OCI-LY1 (cell line): ENCODE measurements at regions not wholly inside any gene's neighbourhood (a gene's known extent, or its start where the extent isn't known, plus 50 kb on each side); places are given as distances from the start of the nearest gene placed in this dataset.

Experiments
- H2AFZ ChIP-seq: fragments of 200-600 bp; sonication (generic), shearing (Covaris generic); 2 replicates; pipeline ENCODE4 v1.6.0; 2014; ENCODE audit warnings: antibody characterized with exemption, mild to moderate bottlenecking, low read length
- H3F3A ChIP-seq: fragments of 200-600 bp; sonication (generic), shearing (Covaris generic); 2 replicates; pipeline ENCODE4 v1.6.0; 2014; ENCODE audit warnings: mild to moderate bottlenecking, antibody characterized with exemption, low read length, moderate library complexity; ENCODE audit not compliant: insufficient read depth
- H3K27ac ChIP-seq: fragments of 200-600 bp; sonication (generic); 2 replicates; pipeline ENCODE4 v1.5.1; 2014; ENCODE audit warnings: low read length, mixed run types, mild to moderate bottlenecking, low read depth; ENCODE audit not compliant: poor library complexity, severe bottlenecking
- H3K27me3 ChIP-seq: fragments of 200-600 bp; sonication (generic); 2 replicates; pipeline ENCODE4 v1.6.0; 2014; ENCODE audit warnings: antibody characterized with exemption, mild to moderate bottlenecking, low read length, moderate library complexity; ENCODE audit not compliant: insufficient read depth
- H3K36me3 ChIP-seq: fragments of 200-600 bp; sonication (generic); 2 replicates; pipeline ENCODE4 v1.6.1; 2014; ENCODE audit warnings: mild to moderate bottlenecking, antibody characterized with exemption, low read length, moderate library complexity, mixed read lengths; ENCODE audit not compliant: insufficient read depth
- H3K4me1 ChIP-seq: fragments of 200-600 bp; sonication (generic); 2 replicates; pipeline ENCODE4 v1.5.1; 2014; ENCODE audit warnings: mild to moderate bottlenecking, low read length, moderate library complexity; ENCODE audit not compliant: insufficient read depth, severe bottlenecking
- H3K4me2 ChIP-seq: fragments of 200-600 bp; sonication (generic), shearing (Covaris generic); 2 replicates; pipeline ENCODE4 v1.6.1; 2014; ENCODE audit warnings: low read length
- H3K4me3 ChIP-seq: fragments of 200-600 bp; sonication (generic); 2 replicates; pipeline ENCODE4 v1.5.1; 2014; ENCODE audit warnings: low read length, low read depth, mild to moderate bottlenecking, mixed read lengths; ENCODE audit not compliant: poor library complexity, severe bottlenecking
- H3K79me2 ChIP-seq: fragments of 200-600 bp; shearing (Covaris generic); 2 replicates; pipeline ENCODE4 v1.6.1; 2016; ENCODE audit warnings: mixed run types, low read length, mixed read lengths; ENCODE audit not compliant: insufficient read depth
- H3K9ac ChIP-seq: fragments of 200-600 bp; sonication (generic), shearing (Covaris generic); 2 replicates; pipeline ENCODE4 v1.6.1; 2014; ENCODE audit warnings: mild to moderate bottlenecking, low read length, mixed read lengths
- H3K9me2 ChIP-seq: fragments of 200-600 bp; sonication (generic), shearing (Covaris generic); 2 replicates; pipeline ENCODE4 v1.6.1; 2014; ENCODE audit warnings: low read depth, mild to moderate bottlenecking, low read length, mixed read lengths
- H3K9me3 ChIP-seq: fragments of 200-600 bp; shearing (Covaris generic); 2 replicates; pipeline ENCODE4 v1.6.1; 2014; ENCODE audit warnings: low read length, mixed read lengths
- H4K20me1 ChIP-seq: fragments of 200-600 bp; sonication (generic), shearing (Covaris generic); 2 replicates; pipeline ENCODE4 v1.6.0; 2016; ENCODE audit warnings: mild to moderate bottlenecking, low read length; ENCODE audit not compliant: insufficient read depth
- EZH2 ChIP-seq: fragments of 200-600 bp; sonication (generic), shearing (Covaris generic); IDR thresholded peaks from 2 replicates; pipeline ENCODE4 v1.8.0; 2017; ENCODE audit warnings: borderline replicate concordance, mixed run types, mild to moderate bottlenecking, antibody characterized with exemption, low read length, moderate library complexity, mixed read lengths
- TF ChIP-seq, protein P1 (sequence below): fragments of 200-600 bp; sonication (generic), shearing (Covaris generic); IDR thresholded peaks from 2 replicates; pipeline ENCODE4 v1.5.1; 2017; ENCODE audit warnings: mild to moderate bottlenecking, antibody characterized with exemption, low read length, moderate library complexity, mixed read lengths

DNA sequence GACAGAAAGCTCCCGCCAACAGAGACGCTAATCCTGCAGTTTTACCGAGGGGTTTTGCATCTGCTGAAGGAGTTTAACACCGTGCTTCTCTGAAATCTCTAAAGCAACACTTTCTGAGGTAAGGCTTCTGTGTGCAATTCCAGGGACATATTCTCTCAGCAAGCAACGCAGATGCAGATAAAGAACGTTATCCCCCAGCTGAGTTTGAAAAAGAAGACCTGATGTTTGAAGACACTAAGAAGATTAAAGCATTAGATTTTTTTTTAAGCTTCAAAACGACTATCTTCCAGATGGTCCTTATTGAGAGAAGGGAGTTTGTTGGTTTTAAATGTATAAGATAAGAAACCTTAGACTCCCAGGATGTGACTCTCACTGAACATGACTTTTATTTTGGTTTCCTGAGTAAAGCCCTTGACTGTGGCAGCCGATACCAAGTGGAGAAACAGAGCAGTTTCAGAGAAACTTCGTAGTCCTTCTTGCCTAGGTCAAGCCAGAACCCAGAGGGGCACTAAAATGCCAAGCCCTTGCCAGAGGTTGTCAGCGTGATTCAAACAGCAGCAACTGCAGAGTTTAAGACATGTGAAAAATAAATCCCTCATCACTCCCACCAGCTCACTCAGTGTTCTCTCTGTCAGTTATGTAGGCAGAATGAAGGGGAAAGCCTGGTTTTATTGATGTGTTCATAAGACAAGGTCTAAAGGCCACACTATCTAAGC, 353.3 kb upstream of the CNR1 start:
- Histone ChIP-seq H3K4me3 (no peak overlapping the region), H3K79me2 (no peaks in the 10 kb centered on the region), H3K36me3 (no peaks in the 10 kb centered on the region), H3K27ac (no peak overlapping the region), H4K20me1 (no peaks in the 10 kb centered on the region), H3K9me3 (no peaks in the 10 kb centered on the region), H3K9me2 (no peaks in the 10 kb centered on the region), H3F3A (no peaks in the 10 kb centered on the region), H3K27me3 (no peaks in the 10 kb centered on the region), H3K4me2 (no peak overlapping the region), H3K4me1 (no peaks in the 10 kb centered on the region), H3K9ac (no peak overlapping the region), H2AFZ (peak overlapping the region; percentile 86; the same call in 1 of the 2 replicates)
- TF ChIP-seq, protein P1, sequence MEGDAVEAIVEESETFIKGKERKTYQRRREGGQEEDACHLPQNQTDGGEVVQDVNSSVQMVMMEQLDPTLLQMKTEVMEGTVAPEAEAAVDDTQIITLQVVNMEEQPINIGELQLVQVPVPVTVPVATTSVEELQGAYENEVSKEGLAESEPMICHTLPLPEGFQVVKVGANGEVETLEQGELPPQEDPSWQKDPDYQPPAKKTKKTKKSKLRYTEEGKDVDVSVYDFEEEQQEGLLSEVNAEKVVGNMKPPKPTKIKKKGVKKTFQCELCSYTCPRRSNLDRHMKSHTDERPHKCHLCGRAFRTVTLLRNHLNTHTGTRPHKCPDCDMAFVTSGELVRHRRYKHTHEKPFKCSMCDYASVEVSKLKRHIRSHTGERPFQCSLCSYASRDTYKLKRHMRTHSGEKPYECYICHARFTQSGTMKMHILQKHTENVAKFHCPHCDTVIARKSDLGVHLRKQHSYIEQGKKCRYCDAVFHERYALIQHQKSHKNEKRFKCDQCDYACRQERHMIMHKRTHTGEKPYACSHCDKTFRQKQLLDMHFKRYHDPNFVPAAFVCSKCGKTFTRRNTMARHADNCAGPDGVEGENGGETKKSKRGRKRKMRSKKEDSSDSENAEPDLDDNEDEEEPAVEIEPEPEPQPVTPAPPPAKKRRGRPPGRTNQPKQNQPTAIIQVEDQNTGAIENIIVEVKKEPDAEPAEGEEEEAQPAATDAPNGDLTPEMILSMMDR: no peak
- no peak for TF ChIP-seq EZH2

DNA sequence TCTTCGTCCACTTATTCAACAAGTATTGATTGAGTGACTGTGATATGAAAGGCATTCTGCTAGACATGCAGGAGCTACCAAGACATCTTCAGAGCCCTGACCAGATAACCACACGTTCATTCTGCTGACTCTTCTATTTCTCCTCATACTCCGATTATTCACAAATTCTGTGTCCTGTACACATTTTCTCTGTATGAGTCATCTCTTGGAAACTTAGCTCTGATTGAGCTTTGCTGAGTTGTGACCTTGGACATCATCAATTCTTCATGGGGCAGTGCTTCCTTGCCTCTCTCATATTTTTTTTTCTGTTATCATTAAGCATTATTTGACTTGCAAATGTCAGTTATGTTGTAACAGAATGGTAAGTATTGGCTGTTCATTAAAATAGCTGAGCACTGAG, 351.6 kb upstream of the CNR1 start:
- no peak overlapping the region for H3K4me2 ChIP-seq
- no peaks in the 10 kb centered on the region for H3K27me3 ChIP-seq

DNA sequence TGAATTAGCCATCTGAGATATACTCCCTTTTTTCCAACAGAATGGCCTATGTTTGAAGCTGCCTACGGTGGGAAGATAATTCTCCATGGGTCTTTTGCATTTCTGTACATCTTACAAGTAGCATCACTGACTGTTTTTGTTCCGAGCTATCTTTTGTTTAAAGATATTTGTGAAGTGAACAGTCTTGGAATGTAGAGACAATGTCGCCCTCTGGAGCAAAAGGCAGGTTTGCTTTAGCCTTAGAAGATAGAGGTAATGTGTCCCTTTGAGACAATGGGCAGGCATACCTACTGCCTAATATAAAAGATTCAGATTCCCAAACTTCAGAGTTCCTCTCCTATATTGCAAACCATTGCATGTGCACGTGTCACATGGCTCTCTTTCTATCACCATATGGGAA, 347.8 kb upstream of the CNR1 start:
- H3K4me3 ChIP-seq: no peak overlapping the region
- H3K9ac ChIP-seq: no peak overlapping the region
- H3K9me2 ChIP-seq: no peaks in the 10 kb centered on the region
- no peaks in the 10 kb centered on the region for H3K4me1 ChIP-seq
- H4K20me1 ChIP-seq: no peaks in the 10 kb centered on the region
- no peaks in the 10 kb centered on the region for H3F3A ChIP-seq
- H3K27me3 ChIP-seq: no peaks in the 10 kb centered on the region
- no peaks in the 10 kb centered on the region for H3K9me3 ChIP-seq
- H3K79me2 ChIP-seq: no peaks in the 10 kb centered on the region
- no peak overlapping the region for H2AFZ ChIP-seq
- H3K27ac ChIP-seq: no peak overlapping the region
- H3K4me2 ChIP-seq: no peak overlapping the region
- TF ChIP-seq EZH2: no peak
- TF ChIP-seq, protein P1: peak; percentile 17; the same call in 1 of the 2 replicates
- H3K36me3 ChIP-seq: no peaks in the 10 kb centered on the region

More for the DNA sequence above, 351.6 kb upstream of the CNR1 start:
- H3F3A ChIP-seq: no peaks in the 10 kb centered on the region
- no peak overlapping the region for H2AFZ ChIP-seq
- TF ChIP-seq, protein P1: no peak
- TF ChIP-seq EZH2: no peak
- no peak overlapping the region for H3K9ac ChIP-seq
- no peaks in the 10 kb centered on the region for H4K20me1 ChIP-seq
- H3K27ac ChIP-seq: no peak overlapping the region
- no peaks in the 10 kb centered on the region for H3K79me2 ChIP-seq
- H3K36me3 ChIP-seq: no peaks in the 10 kb centered on the region
- H3K9me2 ChIP-seq: no peaks in the 10 kb centered on the region
- H3K4me1 ChIP-seq: no peaks in the 10 kb centered on the region
- H3K9me3 ChIP-seq: no peaks in the 10 kb centered on the region
- H3K4me3 ChIP-seq: no peak overlapping the region
